ENCODE measurements at regions not wholly inside any gene's neighbourhood (a gene's known extent, or its start where the extent isn't known, plus 50 kb on each side); places are given as distances from the start of the nearest gene placed in this dataset.

DNA sequence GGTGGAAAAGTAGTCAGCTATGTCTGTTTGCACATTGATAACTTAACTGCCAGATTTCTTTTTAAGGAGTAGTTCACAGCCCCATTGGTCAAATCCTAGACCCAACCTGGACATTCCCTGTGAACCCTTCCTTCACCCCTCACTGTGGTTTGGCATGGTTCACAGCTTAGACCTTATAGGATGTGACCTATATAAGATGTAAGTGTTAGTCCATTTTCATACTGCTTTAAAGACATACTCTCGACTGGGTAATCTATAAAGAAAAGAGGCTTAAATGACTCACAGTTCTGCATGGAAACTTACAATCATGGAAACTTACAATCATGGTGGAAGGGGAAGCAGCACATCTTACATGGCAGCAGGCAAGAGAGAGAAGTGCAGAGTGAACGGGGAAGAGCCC, 1066.2 kb downstream of the TTLL7 start:
- no peak for TF ChIP-seq EZH2 (IDR thresholded peaks at IDR 0.05; ENCODE audit: borderline replicate concordance, low read length)
- TF ChIP-seq, protein P1, sequence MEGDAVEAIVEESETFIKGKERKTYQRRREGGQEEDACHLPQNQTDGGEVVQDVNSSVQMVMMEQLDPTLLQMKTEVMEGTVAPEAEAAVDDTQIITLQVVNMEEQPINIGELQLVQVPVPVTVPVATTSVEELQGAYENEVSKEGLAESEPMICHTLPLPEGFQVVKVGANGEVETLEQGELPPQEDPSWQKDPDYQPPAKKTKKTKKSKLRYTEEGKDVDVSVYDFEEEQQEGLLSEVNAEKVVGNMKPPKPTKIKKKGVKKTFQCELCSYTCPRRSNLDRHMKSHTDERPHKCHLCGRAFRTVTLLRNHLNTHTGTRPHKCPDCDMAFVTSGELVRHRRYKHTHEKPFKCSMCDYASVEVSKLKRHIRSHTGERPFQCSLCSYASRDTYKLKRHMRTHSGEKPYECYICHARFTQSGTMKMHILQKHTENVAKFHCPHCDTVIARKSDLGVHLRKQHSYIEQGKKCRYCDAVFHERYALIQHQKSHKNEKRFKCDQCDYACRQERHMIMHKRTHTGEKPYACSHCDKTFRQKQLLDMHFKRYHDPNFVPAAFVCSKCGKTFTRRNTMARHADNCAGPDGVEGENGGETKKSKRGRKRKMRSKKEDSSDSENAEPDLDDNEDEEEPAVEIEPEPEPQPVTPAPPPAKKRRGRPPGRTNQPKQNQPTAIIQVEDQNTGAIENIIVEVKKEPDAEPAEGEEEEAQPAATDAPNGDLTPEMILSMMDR (IDR thresholded peaks at IDR 0.05; ENCODE audit: low read length) = no peak
- no peaks in the 10 kb centered on the region for H3K36me3 ChIP-seq (ENCODE audit: insufficient read depth, low read length)
- H3K27ac ChIP-seq (ENCODE audit: low read depth, low read length, poor library complexity, severe bottlenecking) = no peak overlapping the region

DNA sequence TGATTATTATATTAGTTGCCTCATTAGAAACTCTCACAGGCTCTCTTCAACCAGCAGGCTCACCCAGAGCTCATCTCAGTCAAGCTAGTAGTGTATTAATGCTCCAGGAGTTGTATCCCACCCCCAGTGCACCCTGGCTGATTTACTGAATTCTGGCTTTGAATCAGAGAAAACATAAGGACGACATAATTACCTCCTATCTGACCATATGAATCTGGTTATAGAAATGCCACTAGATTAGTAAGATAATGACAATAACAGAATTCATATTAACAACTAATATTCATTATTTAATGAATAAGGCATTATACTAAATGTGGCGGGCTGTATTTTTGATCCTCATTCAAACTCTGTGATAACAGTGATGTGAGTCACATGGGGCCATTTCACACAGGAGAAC, 1066.7 kb downstream of the TTLL7 start:
- Histone ChIP-seq H3K27ac (ENCODE audit: low read depth, low read length, poor library complexity, severe bottlenecking) (no peak overlapping the region), H3K9me3 (ENCODE audit: low read length) (no peaks in the 10 kb centered on the region), H3K4me3 (ENCODE audit: low read depth, low read length, poor library complexity, severe bottlenecking) (no peak overlapping the region)

More for the DNA sequence above, 1066.2 kb downstream of the TTLL7 start:
- H3K79me2 ChIP-seq (ENCODE audit: insufficient read depth, low read length) = no peaks in the 10 kb centered on the region
- no peaks in the 10 kb centered on the region for H3K9me2 ChIP-seq (ENCODE audit: low read depth, low read length)
- H3K27me3 ChIP-seq (ENCODE audit: insufficient read depth, low read length) = no peaks in the 10 kb centered on the region
- H3K4me3 ChIP-seq (ENCODE audit: low read depth, low read length, poor library complexity, severe bottlenecking) = no peak overlapping the region
- no peaks in the 10 kb centered on the region for H4K20me1 ChIP-seq (ENCODE audit: insufficient read depth, low read length)
- H3F3A ChIP-seq (ENCODE audit: insufficient read depth, low read length) = no peaks in the 10 kb centered on the region
- H3K9ac ChIP-seq (ENCODE audit: low read length) = no peak overlapping the region
- no peaks in the 10 kb centered on the region for H3K9me3 ChIP-seq (ENCODE audit: low read length)
- H3K4me2 ChIP-seq (ENCODE audit: low read length) = no peak overlapping the region
- H3K4me1 ChIP-seq (ENCODE audit: insufficient read depth, low read length, severe bottlenecking) = no peaks in the 10 kb centered on the region
- H2AFZ ChIP-seq (ENCODE audit: low read length) = no peak overlapping the region

DNA sequence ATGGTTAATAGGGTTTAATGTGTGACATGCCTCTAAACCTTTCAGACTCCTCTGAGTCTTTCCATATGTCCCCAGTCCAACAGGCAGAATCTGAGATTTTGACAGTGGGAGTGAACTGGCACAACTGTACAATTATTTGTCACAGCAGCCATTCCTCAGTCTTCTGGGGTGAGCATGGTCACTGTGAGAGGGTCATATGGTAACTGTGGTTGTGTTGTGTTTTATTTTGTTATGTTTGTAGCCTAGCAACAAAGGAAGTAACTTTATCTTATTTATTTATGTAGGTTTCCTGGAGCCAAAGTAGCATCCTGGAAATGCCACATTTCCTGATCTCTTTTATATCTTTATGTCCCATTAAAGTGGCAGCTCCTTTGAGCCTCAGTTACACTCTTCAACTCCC, 1067.9 kb downstream of the TTLL7 start:
- no peak overlapping the region for H3K4me2 ChIP-seq (ENCODE audit: low read length)
- no peaks in the 10 kb centered on the region for H3F3A ChIP-seq (ENCODE audit: insufficient read depth, low read length)
- H3K36me3 ChIP-seq (ENCODE audit: insufficient read depth, low read length) = no peaks in the 10 kb centered on the region
- H3K4me1 ChIP-seq (ENCODE audit: insufficient read depth, low read length, severe bottlenecking) = no peaks in the 10 kb centered on the region
- no peak overlapping the region for H3K27ac ChIP-seq (ENCODE audit: low read depth, low read length, poor library complexity, severe bottlenecking)
- H3K27me3 ChIP-seq (ENCODE audit: insufficient read depth, low read length) = no peaks in the 10 kb centered on the region
- no peak overlapping the region for H3K4me3 ChIP-seq (ENCODE audit: low read depth, low read length, poor library complexity, severe bottlenecking)
- H2AFZ ChIP-seq (ENCODE audit: low read length) = no peak overlapping the region
- H3K79me2 ChIP-seq (ENCODE audit: insufficient read depth, low read length) = no peaks in the 10 kb centered on the region
- no peaks in the 10 kb centered on the region for H3K9me3 ChIP-seq (ENCODE audit: low read length)
- no peaks in the 10 kb centered on the region for H3K9me2 ChIP-seq (ENCODE audit: low read depth, low read length)
- no peaks in the 10 kb centered on the region for H4K20me1 ChIP-seq (ENCODE audit: insufficient read depth, low read length)
- no peak for TF ChIP-seq EZH2 (IDR thresholded peaks at IDR 0.05; ENCODE audit: borderline replicate concordance, low read length)
- TF ChIP-seq, protein P1 (IDR thresholded peaks at IDR 0.05; ENCODE audit: low read length) = no peak
- H3K9ac ChIP-seq (ENCODE audit: low read length) = no peak overlapping the region

More for the DNA sequence above, 1066.7 kb downstream of the TTLL7 start:
- TF ChIP-seq EZH2 (IDR thresholded peaks at IDR 0.05; ENCODE audit: borderline replicate concordance, low read length) = no peak
- TF ChIP-seq, protein P1 (IDR thresholded peaks at IDR 0.05; ENCODE audit: low read length) = no peak
- H3K4me1 ChIP-seq (ENCODE audit: insufficient read depth, low read length, severe bottlenecking) = no peaks in the 10 kb centered on the region
- H3K9ac ChIP-seq (ENCODE audit: low read length) = no peak overlapping the region
- no peaks in the 10 kb centered on the region for H3F3A ChIP-seq (ENCODE audit: insufficient read depth, low read length)
- H3K4me2 ChIP-seq (ENCODE audit: low read length) = no peak overlapping the region
- H2AFZ ChIP-seq (ENCODE audit: low read length) = no peak overlapping the region
- no peaks in the 10 kb centered on the region for H3K79me2 ChIP-seq (ENCODE audit: insufficient read depth, low read length)
- no peaks in the 10 kb centered on the region for H3K9me2 ChIP-seq (ENCODE audit: low read depth, low read length)
- no peaks in the 10 kb centered on the region for H4K20me1 ChIP-seq (ENCODE audit: insufficient read depth, low read length)
- no peaks in the 10 kb centered on the region for H3K27me3 ChIP-seq (ENCODE audit: insufficient read depth, low read length)
- H3K36me3 ChIP-seq (ENCODE audit: insufficient read depth, low read length) = no peaks in the 10 kb centered on the region
